Uterus (tissue), 3 donors: ENCODE measurements at regions not wholly inside any gene's neighbourhood (a gene's known extent, or its start where the extent isn't known, plus 50 kb on each side); places are given as distances from the start of the nearest gene placed in this dataset.

Source experiments
- DNase-seq, 2 donors: peaks; one replicate each; pipeline ENCODE4 v3.0.0-alpha.2; 2019 to 2020
- H3K27ac ChIP-seq, 2 donors: fragments of 200-600 bp; sonication (generic); 1 replicate in 1 of 2; 2 replicates in 1 of 2; pipeline ENCODE4 v1.5.1; 2016 to 2018
- H3K27me3 ChIP-seq, 2 donors: fragments of 200-600 bp; sonication (generic); one replicate each; pipeline ENCODE4 v1.5.1; 2018 to 2019; ENCODE audit warnings: control low read depth in 1 of 2
- H3K36me3 ChIP-seq, 2 donors: fragments of 200-600 bp; sonication (generic); one replicate each; pipeline ENCODE4 v1.5.1; 2019; ENCODE audit warnings: control low read depth in 1 of 2
- H3K4me1 ChIP-seq, 2 donors: fragments of 200-600 bp; sonication (generic); one replicate each; pipeline ENCODE4 v1.5.1; 2018 to 2019; ENCODE audit warnings: control low read depth in 1 of 2
- H3K4me3 ChIP-seq, 2 donors: fragments of 200-600 bp; sonication (generic); 1 replicate in 1 of 2; 2 replicates in 1 of 2; pipeline ENCODE4 v1.5.1; 2018 to 2019; ENCODE audit warnings: mild to moderate bottlenecking in 1 of 2
- H3K9me3 ChIP-seq, 2 donors: fragments of 200-600 bp; sonication (generic); one replicate each; pipeline ENCODE4 v1.5.1; 2019; ENCODE audit warnings: control low read depth in 1 of 2
- POLR2A ChIP-seq, 2 donors: fragments of 450-650 bp; IDR thresholded peaks; one replicate each; pipeline ENCODE4 v1.6.1; 2016; ENCODE audit warnings: antibody characterized with exemption in 2 of 2, mild to moderate bottlenecking in 1 of 2, moderate library complexity in 1 of 2
- intact Hi-C: fragments of 100-400 bp; cut with DNase I; formaldehyde crosslinking; loops from one replicate; pipeline ENCODE4 v1.15.1; 2023; ENCODE audit warnings: low total_unique reads
- TF ChIP-seq, protein P1 (sequence below), 4 experiments: fragments of 200-600 bp in 2 of 4; fragments of 450-650 bp in 2 of 4; sonication (generic) in 2 of 4; IDR thresholded peaks; one replicate each; pipeline ENCODE4 v1.5.1; 2016 to 2019; ENCODE audit warnings: antibody characterized with exemption in 4 of 4, mild to moderate bottlenecking in 2 of 4, moderate library complexity in 1 of 4
- donor health status: DM: yes; HTN: yes; CAD: no.

DNA sequence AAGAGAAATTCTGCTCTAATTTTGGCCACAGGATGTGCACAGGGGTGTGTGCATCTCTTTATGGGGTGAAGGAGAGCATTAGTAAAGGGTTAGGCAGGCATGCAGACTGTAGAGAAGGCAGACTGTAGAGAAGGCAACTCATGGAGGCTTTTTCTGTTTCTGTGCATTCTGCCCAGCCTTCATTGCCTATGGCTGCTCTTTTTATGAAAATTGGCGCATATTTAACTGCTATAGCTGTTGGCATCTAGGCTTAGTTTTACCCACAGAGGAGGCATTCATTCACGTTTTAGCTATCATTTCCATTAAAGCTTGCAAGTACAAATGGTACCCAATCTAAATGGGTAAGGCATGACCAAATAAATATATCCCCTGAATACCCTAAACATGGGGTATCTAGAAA lies 286.8 kb upstream of the ID4 start:
- Histone ChIP-seq H3K9me3 (no peaks in the 10 kb centered on the region), H3K27me3 (no peaks in the 10 kb centered on the region), H3K27ac (no peak overlapping the region), H3K4me3 (no peak overlapping the region), H3K4me1 (no peaks in the 10 kb centered on the region), H3K36me3 (no peaks in the 10 kb centered on the region)
- intact Hi-C loops, result no loop called here
- DNase-seq, result no peak
- TF ChIP-seq POLR2A (IDR thresholded peaks at IDR 0.05), result no peak
- TF ChIP-seq, protein P1, sequence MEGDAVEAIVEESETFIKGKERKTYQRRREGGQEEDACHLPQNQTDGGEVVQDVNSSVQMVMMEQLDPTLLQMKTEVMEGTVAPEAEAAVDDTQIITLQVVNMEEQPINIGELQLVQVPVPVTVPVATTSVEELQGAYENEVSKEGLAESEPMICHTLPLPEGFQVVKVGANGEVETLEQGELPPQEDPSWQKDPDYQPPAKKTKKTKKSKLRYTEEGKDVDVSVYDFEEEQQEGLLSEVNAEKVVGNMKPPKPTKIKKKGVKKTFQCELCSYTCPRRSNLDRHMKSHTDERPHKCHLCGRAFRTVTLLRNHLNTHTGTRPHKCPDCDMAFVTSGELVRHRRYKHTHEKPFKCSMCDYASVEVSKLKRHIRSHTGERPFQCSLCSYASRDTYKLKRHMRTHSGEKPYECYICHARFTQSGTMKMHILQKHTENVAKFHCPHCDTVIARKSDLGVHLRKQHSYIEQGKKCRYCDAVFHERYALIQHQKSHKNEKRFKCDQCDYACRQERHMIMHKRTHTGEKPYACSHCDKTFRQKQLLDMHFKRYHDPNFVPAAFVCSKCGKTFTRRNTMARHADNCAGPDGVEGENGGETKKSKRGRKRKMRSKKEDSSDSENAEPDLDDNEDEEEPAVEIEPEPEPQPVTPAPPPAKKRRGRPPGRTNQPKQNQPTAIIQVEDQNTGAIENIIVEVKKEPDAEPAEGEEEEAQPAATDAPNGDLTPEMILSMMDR (IDR thresholded peaks at IDR 0.05), result no peak

DNA sequence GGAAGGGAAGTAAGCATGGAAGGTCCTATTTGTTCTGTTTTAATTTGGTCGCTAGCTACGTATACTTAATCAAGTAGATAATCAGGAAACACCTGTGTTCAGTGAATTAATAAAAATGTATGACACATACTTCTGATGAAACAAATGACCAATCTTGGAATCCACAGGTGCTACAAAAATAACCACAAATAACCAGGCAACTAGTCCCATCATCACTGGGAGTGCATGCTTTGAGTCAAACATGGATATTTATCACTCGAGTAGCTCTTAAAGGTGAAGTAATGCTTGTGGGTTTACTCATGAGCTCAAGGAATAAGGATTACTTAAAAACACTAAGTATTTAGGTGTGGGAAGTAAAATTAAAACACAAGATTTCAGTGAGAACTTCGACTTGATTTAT lies 285.6 kb upstream of the ID4 start:
- DNase-seq, result no peak
- Histone ChIP-seq H3K9me3 (no peaks in the 10 kb centered on the region), H3K4me1 (no peaks in the 10 kb centered on the region), H3K27ac (no peak overlapping the region), H3K27me3 (no peaks in the 10 kb centered on the region), H3K36me3 (no peaks in the 10 kb centered on the region), H3K4me3 (no peak overlapping the region)
- TF ChIP-seq POLR2A (IDR thresholded peaks at IDR 0.05), result no peak
- TF ChIP-seq, protein P1 (IDR thresholded peaks at IDR 0.05), result no peak
- intact Hi-C loops, result no loop called here

DNA sequence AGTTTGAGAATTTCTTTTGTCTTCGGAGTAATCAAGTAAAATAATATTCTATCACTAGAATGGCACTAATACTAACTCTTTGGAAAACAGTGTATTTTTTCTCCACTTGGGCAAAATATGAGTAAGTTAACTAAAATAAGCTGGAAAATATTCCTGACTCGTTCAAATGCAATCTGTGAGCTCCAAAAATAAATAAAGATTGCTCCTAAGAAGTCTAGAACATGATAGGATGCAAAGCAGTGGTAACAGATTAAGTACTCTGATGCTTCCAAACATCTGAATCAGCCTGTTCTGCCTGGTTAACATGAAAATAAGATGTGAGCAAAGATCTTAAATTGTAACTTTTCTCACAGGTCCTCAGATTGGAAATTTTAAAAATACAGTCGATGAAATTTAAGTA lies 285.1 kb upstream of the ID4 start:
- H3K4me3 ChIP-seq, result no peak overlapping the region
- H3K4me1 ChIP-seq, result no peaks in the 10 kb centered on the region
- intact Hi-C loops, result no loop called here
- no peaks in the 10 kb centered on the region for H3K9me3 ChIP-seq
- TF ChIP-seq POLR2A (IDR thresholded peaks at IDR 0.05), result no peak
- TF ChIP-seq, protein P1 (IDR thresholded peaks at IDR 0.05), result no peak
- H3K27me3 ChIP-seq, result no peaks in the 10 kb centered on the region
- no peak overlapping the region for H3K27ac ChIP-seq
- no peaks in the 10 kb centered on the region for H3K36me3 ChIP-seq
- no peak for DNase-seq

DNA sequence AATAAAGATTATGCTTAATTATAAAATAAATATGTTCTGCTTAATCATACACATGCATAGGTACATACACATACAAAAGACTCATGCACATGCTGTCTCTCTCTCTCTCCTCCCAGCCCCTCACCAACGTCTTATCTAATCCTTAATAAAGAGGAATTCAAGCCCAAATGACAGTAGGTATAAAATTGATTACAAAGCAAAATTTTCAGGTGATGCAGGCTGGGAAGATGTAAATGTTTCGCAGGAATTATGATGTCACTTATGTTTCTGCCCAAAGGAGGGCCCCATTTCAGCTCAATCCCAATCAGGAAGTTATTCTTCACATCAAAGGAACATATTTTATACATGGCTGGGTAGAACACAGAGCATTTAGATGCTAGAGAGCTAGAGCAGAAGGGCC lies 284.6 kb upstream of the ID4 start:
- H3K4me3 ChIP-seq, result no peak overlapping the region
- no peak for TF ChIP-seq POLR2A (IDR thresholded peaks at IDR 0.05)
- TF ChIP-seq, protein P1 (IDR thresholded peaks at IDR 0.05), result no peak
- no peaks in the 10 kb centered on the region for H3K36me3 ChIP-seq
- H3K27ac ChIP-seq, result no peak overlapping the region
- no peaks in the 10 kb centered on the region for H3K27me3 ChIP-seq
- H3K9me3 ChIP-seq, result no peaks in the 10 kb centered on the region
- no peaks in the 10 kb centered on the region for H3K4me1 ChIP-seq
- no peak for DNase-seq
- intact Hi-C loops, result no loop called here

DNA sequence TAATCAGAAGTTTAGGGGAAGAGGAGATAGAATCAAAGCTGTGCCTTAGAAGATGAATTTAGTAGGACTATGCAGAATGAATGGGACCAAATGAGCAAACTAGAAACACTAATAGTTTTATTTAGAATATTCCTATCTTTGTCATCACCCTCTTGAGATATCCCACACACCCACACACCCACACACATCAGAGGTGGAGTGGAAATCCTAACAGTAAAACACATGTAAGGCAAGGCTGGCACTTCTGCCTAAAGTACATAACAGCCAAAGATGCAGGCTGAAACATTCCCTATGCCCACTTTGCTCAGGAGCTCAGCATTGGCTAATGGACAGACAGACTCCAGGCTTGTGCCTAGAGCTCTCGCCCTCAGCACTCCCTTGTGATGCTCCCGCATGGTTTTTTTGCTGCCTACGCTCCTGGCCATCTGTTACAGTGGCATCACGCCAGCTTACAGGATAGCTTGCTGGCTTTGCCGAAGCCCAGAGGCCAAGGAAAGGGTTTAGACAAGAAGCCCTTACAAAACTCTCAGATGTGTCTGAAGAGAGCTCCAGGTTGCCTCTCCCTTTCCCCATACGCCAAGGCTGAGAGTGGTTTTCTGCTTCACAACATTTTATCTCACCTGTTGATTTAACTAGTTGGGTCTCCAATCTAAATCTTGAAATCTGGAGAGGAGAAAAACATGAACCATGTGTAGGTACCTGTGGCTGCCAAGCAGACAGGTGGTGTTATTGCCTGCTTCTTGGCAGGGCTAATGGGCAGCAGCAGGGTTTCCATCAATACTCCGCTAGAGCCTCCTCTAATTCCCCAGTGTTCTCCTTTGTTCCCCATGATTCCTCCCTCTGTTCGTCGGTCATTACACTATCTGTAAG lies 282.6 kb upstream of the ID4 start:
- Histone ChIP-seq H3K27ac (no peak overlapping the region), H3K9me3 (no peaks in the 10 kb centered on the region), H3K36me3 (no peaks in the 10 kb centered on the region), H3K4me1 (no peaks in the 10 kb centered on the region), H3K4me3 (no peak overlapping the region), H3K27me3 (no peaks in the 10 kb centered on the region)
- peak in 1 of 2 donors; percentile 18 for DNase-seq
- no peak for TF ChIP-seq POLR2A (IDR thresholded peaks at IDR 0.05)
- TF ChIP-seq, protein P1 (IDR thresholded peaks at IDR 0.05), result no peak
- intact Hi-C loops, result no loop called here
